IMR-90 (cell line): ENCODE measurements at regions not wholly inside any gene's neighbourhood (a gene's known extent, or its start where the extent isn't known, plus 50 kb on each side); places are given as distances from the start of the nearest gene placed in this dataset.
A peak's percentile ranks its signal among the peaks of the same experiment; 100 is the strongest.

Experiments
- ATAC-seq: fragments of 200-7000 bp; cut with Tn5 transposase; 2 replicates; pipeline ENCODE4 v1.9.1; 2020; ENCODE audit warnings: low read depth, mild to moderate bottlenecking, moderate library complexity
- BruUV-seq: library from RNA; stranded (reverse); fragments of 400-500 nt; replicated peaks from 2 replicates; lab custom pipeline; 2021; lab: Mats Ljungman, UMichigan
- CTCF ChIA-PET: fragments of 300-600 bp; formaldehyde crosslinking; extraction: SDS; loops from one replicate; lab custom pipeline; 2021; ENCODE audit warnings: antibody characterized with exemption; lab: Yijun Ruan, JAX
- POLR2A ChIA-PET: fragments of 300-600 bp; sonication (Branson Sonifier 250); formaldehyde crosslinking; loops from one replicate; lab custom pipeline; 2022; ENCODE audit warnings: antibody characterized with exemption; ENCODE audit not compliant: unreplicated experiment; lab: Charles Lee
- DNase-seq: peaks from one replicate; pipeline ENCODE4 v3.0.0; 2013
- H2AFZ ChIP-seq: replicated peaks from 2 replicates; pipeline ENCODE3; 2013; ENCODE audit warnings: low read length, mild to moderate bottlenecking; ENCODE audit not compliant: poor library complexity
- H2AK5ac ChIP-seq: 2 replicates; pipeline ENCODE4 v1.6.1; 2013; ENCODE audit warnings: low read depth, low read length, inconsistent platforms
- H2AK9ac ChIP-seq: replicated peaks from 2 replicates; pipeline ENCODE3; 2013; ENCODE audit warnings: mild to moderate bottlenecking, low read depth, low read length, moderate library complexity; ENCODE audit not compliant: poor library complexity
- H2BK120ac ChIP-seq: 2 replicates; pipeline ENCODE4 v1.6.1; 2013; ENCODE audit warnings: low read depth, low read length, inconsistent platforms
- H2BK15ac ChIP-seq: 3 replicates; pipeline ENCODE4 v1.6.1; 2013; ENCODE audit warnings: low read depth, low read length, inconsistent platforms
- H2BK20ac ChIP-seq: 2 replicates; pipeline ENCODE4 v1.6.1; 2013; ENCODE audit warnings: low read depth, mild to moderate bottlenecking, inconsistent platforms, low read length, moderate library complexity
- H2BK5ac ChIP-seq: 2 replicates; pipeline ENCODE4 v1.6.1; 2013; ENCODE audit warnings: mild to moderate bottlenecking, low read depth, low read length, inconsistent platforms; ENCODE audit not compliant: poor library complexity, severe bottlenecking
- H3K14ac ChIP-seq: replicated peaks from 2 replicates; pipeline ENCODE4 v1.6.1; 2013; ENCODE audit warnings: low read depth, low read length, inconsistent platforms
- H3K18ac ChIP-seq: 2 replicates; pipeline ENCODE4 v1.6.1; 2013; ENCODE audit warnings: low read depth, low read length, control low read depth
- H3K23ac ChIP-seq: 2 replicates; pipeline ENCODE4 v1.6.1; 2013; ENCODE audit warnings: low read depth, low read length, inconsistent platforms
- H3K27ac ChIP-seq: 2 replicates; pipeline ENCODE4 v1.5.1; 2013; ENCODE audit warnings: mild to moderate bottlenecking, control low read depth, low read length; ENCODE audit not compliant: insufficient read depth
- H3K27me3 ChIP-seq: 2 replicates; pipeline ENCODE4 v1.6.1; 2013; ENCODE audit warnings: low read length; ENCODE audit not compliant: control insufficient read depth, insufficient read depth
- H3K36me3 ChIP-seq: 2 replicates; pipeline ENCODE4 v1.6.1; 2013; ENCODE audit warnings: low read length, mixed read lengths; ENCODE audit not compliant: control insufficient read depth, insufficient read depth
- H3K4ac ChIP-seq: 2 replicates; pipeline ENCODE4 v1.6.1; 2013; ENCODE audit warnings: low read depth, low read length, inconsistent platforms
- H3K4me1 ChIP-seq: 2 replicates; pipeline ENCODE4 v1.6.1; 2013; ENCODE audit warnings: low read length, mixed read lengths; ENCODE audit not compliant: control insufficient read depth, insufficient read depth
- H3K4me2 ChIP-seq: 2 replicates; pipeline ENCODE4 v1.6.1; 2013; ENCODE audit warnings: low read depth, mild to moderate bottlenecking, control low read depth, low read length, moderate library complexity
- H3K4me3 ChIP-seq: 2 replicates; pipeline ENCODE4 v1.5.1; 2013; ENCODE audit warnings: low read depth, mild to moderate bottlenecking, control low read depth, low read length, moderate library complexity; ENCODE audit not compliant: insufficient read depth
- H3K56ac ChIP-seq: 2 replicates; pipeline ENCODE4 v1.6.1; 2013; ENCODE audit warnings: low read length, inconsistent platforms; ENCODE audit not compliant: insufficient read depth; ENCODE audit errors: extremely low read depth
- H3K79me1 ChIP-seq, 2 experiments: 2 replicates each; pipeline ENCODE4 v1.6.1; 2013; ENCODE audit warnings: low read length in 2 of 2, inconsistent platforms in 1 of 2, low read depth in 1 of 2
- H3K9ac ChIP-seq: 2 replicates; pipeline ENCODE4 v1.6.1; 2013; ENCODE audit warnings: low read depth, low read length, control low read depth
- H3K9me1 ChIP-seq: 2 replicates; pipeline ENCODE4 v1.6.1; 2013; ENCODE audit warnings: low read length, inconsistent platforms; ENCODE audit not compliant: insufficient read depth
- H3K9me3 ChIP-seq: 2 replicates; pipeline ENCODE4 v1.6.1; 2013; ENCODE audit warnings: low read length; ENCODE audit not compliant: control insufficient read depth, insufficient read depth
- H4K20me1 ChIP-seq: 2 replicates; pipeline ENCODE4 v1.6.1; 2013; ENCODE audit warnings: low read length, inconsistent platforms; ENCODE audit not compliant: insufficient read depth
- H4K5ac ChIP-seq: 2 replicates; pipeline ENCODE4 v1.6.1; 2013; ENCODE audit warnings: mild to moderate bottlenecking, low read depth, low read length, control low read depth
- H4K8ac ChIP-seq, 2 experiments: 2 replicates each; pipeline ENCODE4 v1.6.1; 2013; ENCODE audit warnings: low read depth in 2 of 2, low read length in 2 of 2, control low read depth in 1 of 2, inconsistent platforms in 1 of 2
- H4K91ac ChIP-seq: 2 replicates; pipeline ENCODE4 v1.6.1; 2013; ENCODE audit warnings: low read depth, low read length, inconsistent platforms; ENCODE audit not compliant: insufficient read depth
- BHLHE40 ChIP-seq: fragments of 150-350 bp; IDR thresholded peaks from 2 replicates; pipeline ENCODE4 v1.6.1; 2016; ENCODE audit warnings: mild to moderate bottlenecking, low read depth, low read length
- CEBPB ChIP-seq: IDR thresholded peaks from 2 replicates; pipeline ENCODE4 v1.6.1; 2012; ENCODE audit warnings: low read depth, low read length, improper control_type of control experiment
- POLR2A ChIP-seq: IDR thresholded peaks from 2 replicates; pipeline ENCODE4 v1.6.1; 2012; ENCODE audit warnings: mild to moderate bottlenecking, low read depth, low read length
- USF2 ChIP-seq: fragments of 150-350 bp; IDR thresholded peaks from 2 replicates; pipeline ENCODE4 v1.6.1; 2017; ENCODE audit warnings: mild to moderate bottlenecking, antibody characterized with exemption, low read length, low read depth
- WGBS, 2 experiments: methylation state at CpG; one replicate each; pipeline versions ENCODE4 v1.1.5 to v1.1.7; 2013; ENCODE audit warnings: missing lambda C conversion rate in 2 of 2; ENCODE audit not compliant: insufficient read length in 1 of 2; ENCODE audit errors: extremely low coverage in 2 of 2; 5-methylcytosine and 5-hydroxymethylcytosine counted together
- dilution Hi-C: fragments of 300-500 bp; cut with HindIII; formaldehyde crosslinking; loops from one replicate; pipeline ENCODE4 v1.14.3; 2018; ENCODE audit warnings: low sequenced_read_pairs; ENCODE audit not compliant: unreplicated experiment
- in situ Hi-C: fragments of 300-500 bp; cut with MboI; formaldehyde crosslinking; loops from 3 replicates; pipeline ENCODE4 v1.14.3; 2019; ENCODE audit warnings: low sequenced_read_pairs, inconsistent platforms, mixed read lengths
- intact Hi-C: fragments of 100-400 bp; cut with micrococcal nuclease; formaldehyde crosslinking; loops from 2 replicates; pipeline ENCODE4 v1.10.0; 2022

GRCh38 chr1:238404921-238405320 is 514.2 kb upstream of the ZP4 start:
- H2AFZ ChIP-seq: no peak overlapping the region
- no peaks in the 10 kb centered on the region for H3K9me3 ChIP-seq
- no peaks in the 10 kb centered on the region for H3K79me1 ChIP-seq
- no peaks in the 10 kb centered on the region for H3K27me3 ChIP-seq
- no peak overlapping the region for H2BK20ac ChIP-seq
- no peak overlapping the region for H4K91ac ChIP-seq
- H2AK9ac ChIP-seq: no peak overlapping the region
- no peaks in the 10 kb centered on the region for H3K36me3 ChIP-seq
- H4K8ac ChIP-seq: no peak overlapping the region
- no peak overlapping the region for H3K23ac ChIP-seq
- H3K18ac ChIP-seq: no peak overlapping the region
- H2AK5ac ChIP-seq: no peak overlapping the region
- WGBS, 2 experiments: no CpG with 5 or more reads among the region's 2 CpGs
- H3K4me3 ChIP-seq: no peak overlapping the region
- TF ChIP-seq CEBPB: peak; percentile 26; the same call in 1 of the 2 replicates
- TF ChIP-seq USF2: no peak
- no peak for TF ChIP-seq BHLHE40
- no peak for TF ChIP-seq POLR2A
- DNase-seq: peak; percentile 51
- no peak overlapping the region for H3K4me2 ChIP-seq
- no peak overlapping the region for H2BK120ac ChIP-seq
- no peaks in the 10 kb centered on the region for H3K9me1 ChIP-seq
- in situ Hi-C loops: no loop called here
- H3K56ac ChIP-seq: no peak overlapping the region
- H3K4me1 ChIP-seq: peaks cover 8% of the 10 kb centered on the region
- H4K20me1 ChIP-seq: no peaks in the 10 kb centered on the region
- H2BK5ac ChIP-seq: no peak overlapping the region
- dilution Hi-C loops: no loop called here
- no peak overlapping the region for H4K5ac ChIP-seq
- peak; percentile 61 for ATAC-seq
- BruUV-seq: no TSS peak
- POLR2A ChIA-PET: no interaction called here
- intact Hi-C loops: no loop called here
- H2BK15ac ChIP-seq: no peak overlapping the region
- H3K27ac ChIP-seq: no peak overlapping the region
- H3K14ac ChIP-seq: no peak overlapping the region
- CTCF ChIA-PET: no interaction called here
- no peak overlapping the region for H3K9ac ChIP-seq
- no peak overlapping the region for H3K4ac ChIP-seq
